Vagina (tissue), 2 donors: ENCODE measurements at regions not wholly inside any gene's neighbourhood (a gene's known extent, or its start where the extent isn't known, plus 50 kb on each side); places are given as distances from the start of the nearest gene placed in this dataset.

Experiments
- DNase-seq, 2 donors: peaks; one replicate each; pipeline ENCODE4 v3.0.0-alpha.2; 2017; ENCODE audit errors: extremely low spot score in 2 of 2
- H3K27ac ChIP-seq: fragments of 200-600 bp; sonication (generic); one replicate; pipeline ENCODE4 v1.5.1; 2019
- H3K27me3 ChIP-seq: fragments of 200-600 bp; sonication (generic); one replicate; pipeline ENCODE4 v1.5.1; 2019
- H3K36me3 ChIP-seq, 2 donors: fragments of 200-600 bp; sonication (generic); one replicate each; pipeline ENCODE4 v1.5.1; 2017 to 2019
- H3K4me1 ChIP-seq: fragments of 200-600 bp; sonication (generic); one replicate; pipeline ENCODE4 v1.5.1; 2019
- H3K4me3 ChIP-seq, 2 donors: fragments of 200-600 bp; sonication (generic); 1 replicate in 1 of 2; 2 replicates in 1 of 2; pipeline ENCODE4 v1.5.1; 2016 to 2019
- H3K9me3 ChIP-seq: fragments of 200-600 bp; sonication (generic); one replicate; pipeline ENCODE4 v1.5.1; 2019
- POLR2A ChIP-seq, 2 donors: fragments of 450-650 bp; IDR thresholded peaks; one replicate each; pipeline ENCODE4 v1.6.1; 2017; ENCODE audit warnings: antibody characterized with exemption in 2 of 2, mild to moderate bottlenecking in 2 of 2, moderate library complexity in 2 of 2
- POLR2AphosphoS5 ChIP-seq, 2 donors: sonication (generic); formaldehyde crosslinking; IDR thresholded peaks; one replicate each; pipeline ENCODE4 v1.9.0; 2017; ENCODE audit warnings: antibody characterized with exemption in 2 of 2, mild to moderate bottlenecking in 2 of 2, low read depth in 1 of 2; ENCODE audit not compliant: insufficient read depth in 1 of 2
- intact Hi-C: fragments of 100-400 bp; cut with DNase I; formaldehyde crosslinking; loops from one replicate; pipeline ENCODE4 v1.15.1; 2023
- TF ChIP-seq, protein P1 (sequence below), 3 experiments: fragments of 450-650 bp in 2 of 3; fragments of 200-600 bp in 1 of 3; sonication (generic) in 1 of 3; IDR thresholded peaks; one replicate each; pipeline ENCODE4 v1.5.1; 2017 to 2019; ENCODE audit warnings: antibody characterized with exemption in 3 of 3, mild to moderate bottlenecking in 2 of 3, moderate library complexity in 2 of 3

DNA sequence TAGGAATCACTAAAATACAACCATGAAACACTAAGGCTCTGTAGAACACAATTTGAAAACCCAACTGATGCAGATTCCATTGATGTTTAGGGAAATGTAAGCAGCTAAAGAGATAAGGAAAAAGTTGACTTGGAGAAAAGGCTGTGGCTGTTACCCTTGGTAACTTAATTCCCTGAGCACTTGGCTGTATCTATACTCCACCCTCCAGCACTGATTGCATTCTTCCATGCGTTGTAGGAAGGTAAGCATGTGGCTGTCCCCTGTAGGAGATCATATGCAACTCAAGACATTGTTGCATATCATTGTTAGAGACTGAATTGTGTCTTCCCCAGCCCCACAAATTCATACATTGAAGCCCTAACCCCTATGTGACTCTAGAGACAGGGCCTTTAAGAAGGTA, 184.5 kb downstream of the CEMIP2 start:
- TF ChIP-seq POLR2AphosphoS5 (IDR thresholded peaks at IDR 0.05; ENCODE audit: insufficient read depth in 1 of 2, low read depth in 1 of 2) (no peak), POLR2A (IDR thresholded peaks at IDR 0.05) (no peak)
- TF ChIP-seq, protein P1, sequence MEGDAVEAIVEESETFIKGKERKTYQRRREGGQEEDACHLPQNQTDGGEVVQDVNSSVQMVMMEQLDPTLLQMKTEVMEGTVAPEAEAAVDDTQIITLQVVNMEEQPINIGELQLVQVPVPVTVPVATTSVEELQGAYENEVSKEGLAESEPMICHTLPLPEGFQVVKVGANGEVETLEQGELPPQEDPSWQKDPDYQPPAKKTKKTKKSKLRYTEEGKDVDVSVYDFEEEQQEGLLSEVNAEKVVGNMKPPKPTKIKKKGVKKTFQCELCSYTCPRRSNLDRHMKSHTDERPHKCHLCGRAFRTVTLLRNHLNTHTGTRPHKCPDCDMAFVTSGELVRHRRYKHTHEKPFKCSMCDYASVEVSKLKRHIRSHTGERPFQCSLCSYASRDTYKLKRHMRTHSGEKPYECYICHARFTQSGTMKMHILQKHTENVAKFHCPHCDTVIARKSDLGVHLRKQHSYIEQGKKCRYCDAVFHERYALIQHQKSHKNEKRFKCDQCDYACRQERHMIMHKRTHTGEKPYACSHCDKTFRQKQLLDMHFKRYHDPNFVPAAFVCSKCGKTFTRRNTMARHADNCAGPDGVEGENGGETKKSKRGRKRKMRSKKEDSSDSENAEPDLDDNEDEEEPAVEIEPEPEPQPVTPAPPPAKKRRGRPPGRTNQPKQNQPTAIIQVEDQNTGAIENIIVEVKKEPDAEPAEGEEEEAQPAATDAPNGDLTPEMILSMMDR (IDR thresholded peaks at IDR 0.05) = no peak
- intact Hi-C loops = no loop called here
- Histone ChIP-seq H3K27ac (no peak overlapping the region), H3K36me3 (no peaks in the 10 kb centered on the region), H3K9me3 (no peaks in the 10 kb centered on the region), H3K4me1 (no peaks in the 10 kb centered on the region), H3K4me3 (no peak overlapping the region), H3K27me3 (no peaks in the 10 kb centered on the region)
- no peak for DNase-seq

DNA sequence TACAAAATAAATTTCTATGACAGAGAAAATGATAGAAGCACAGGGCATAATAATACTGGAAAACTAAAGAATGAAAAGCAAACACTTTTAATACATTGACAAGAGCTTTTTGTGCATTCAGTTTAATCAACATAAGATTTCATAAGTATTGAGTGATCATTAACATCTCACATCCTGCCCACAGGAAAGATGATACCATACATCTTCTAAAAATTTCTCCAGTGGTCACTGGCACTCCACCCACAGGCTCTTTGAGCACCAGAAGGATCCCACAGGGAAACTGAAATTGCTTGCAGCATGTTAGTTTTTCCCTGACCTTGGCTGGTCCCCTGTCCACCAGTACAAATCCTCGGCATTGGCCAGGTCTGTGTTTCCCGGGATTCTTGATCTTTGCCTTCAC, 186.0 kb downstream of the CEMIP2 start:
- H3K4me1 ChIP-seq = no peaks in the 10 kb centered on the region
- no peaks in the 10 kb centered on the region for H3K9me3 ChIP-seq
- no peak for DNase-seq
- intact Hi-C loops = no loop called here
- no peaks in the 10 kb centered on the region for H3K27me3 ChIP-seq
- no peaks in the 10 kb centered on the region for H3K36me3 ChIP-seq
- no peak overlapping the region for H3K27ac ChIP-seq
- TF ChIP-seq POLR2A (IDR thresholded peaks at IDR 0.05) (no peak), POLR2AphosphoS5 (IDR thresholded peaks at IDR 0.05; ENCODE audit: insufficient read depth in 1 of 2, low read depth in 1 of 2) (no peak)
- TF ChIP-seq, protein P1 (IDR thresholded peaks at IDR 0.05) = no peak
- no peak overlapping the region for H3K4me3 ChIP-seq

DNA sequence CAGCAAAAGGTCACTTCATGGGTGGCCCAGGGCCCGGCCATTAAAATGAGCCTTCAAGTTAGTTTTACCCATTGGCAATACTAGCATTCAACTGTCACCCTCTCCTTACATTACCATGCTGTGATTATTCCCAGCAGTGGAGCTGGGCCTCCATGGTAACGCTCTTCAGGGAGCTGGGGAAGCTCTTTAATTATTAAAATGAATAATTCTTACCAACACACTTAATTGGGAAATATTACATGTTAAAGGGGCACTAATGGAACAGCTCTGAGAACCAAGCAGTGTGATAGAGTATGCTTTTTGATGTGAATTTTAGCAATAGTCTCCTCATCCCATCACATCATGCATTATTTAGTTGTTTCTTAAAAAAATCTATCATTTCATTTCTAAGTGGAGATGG, 187.2 kb downstream of the CEMIP2 start:
- no peak for DNase-seq
- Histone ChIP-seq H3K4me1 (no peaks in the 10 kb centered on the region), H3K27ac (no peak overlapping the region), H3K9me3 (no peaks in the 10 kb centered on the region), H3K36me3 (no peaks in the 10 kb centered on the region), H3K4me3 (no peak overlapping the region), H3K27me3 (no peaks in the 10 kb centered on the region)
- intact Hi-C loops = no loop called here
- TF ChIP-seq POLR2AphosphoS5 (IDR thresholded peaks at IDR 0.05; ENCODE audit: insufficient read depth in 1 of 2, low read depth in 1 of 2) (no peak), POLR2A (IDR thresholded peaks at IDR 0.05) (no peak)
- TF ChIP-seq, protein P1 (IDR thresholded peaks at IDR 0.05) = no peak

DNA sequence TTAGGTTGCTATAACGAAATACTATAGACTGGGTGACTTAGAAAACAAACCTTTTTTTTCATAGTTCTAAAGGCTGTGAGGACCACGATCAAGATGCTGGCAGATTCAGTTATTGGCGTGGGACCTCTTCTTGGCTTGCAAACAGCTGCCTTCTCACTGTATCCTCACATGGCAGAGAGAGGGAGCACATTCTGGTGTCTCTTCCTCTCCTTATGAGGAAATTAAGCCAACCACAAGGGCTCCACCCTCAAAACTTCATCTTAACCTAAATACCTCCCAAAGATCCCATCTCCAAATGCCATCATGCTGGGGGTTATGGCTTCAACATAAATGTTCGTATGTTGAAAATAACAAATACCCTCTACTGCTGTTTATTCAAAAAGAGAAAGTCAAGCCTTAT, 197.1 kb downstream of the CEMIP2 start:
- TF ChIP-seq, protein P1 (IDR thresholded peaks at IDR 0.05) = no peak
- no peak for TF ChIP-seq POLR2A (IDR thresholded peaks at IDR 0.05)
- no peak for TF ChIP-seq POLR2AphosphoS5 (IDR thresholded peaks at IDR 0.05; ENCODE audit: insufficient read depth in 1 of 2, low read depth in 1 of 2)
- Histone ChIP-seq H3K4me3 (no peak overlapping the region), H3K27me3 (no peaks in the 10 kb centered on the region)

DNA sequence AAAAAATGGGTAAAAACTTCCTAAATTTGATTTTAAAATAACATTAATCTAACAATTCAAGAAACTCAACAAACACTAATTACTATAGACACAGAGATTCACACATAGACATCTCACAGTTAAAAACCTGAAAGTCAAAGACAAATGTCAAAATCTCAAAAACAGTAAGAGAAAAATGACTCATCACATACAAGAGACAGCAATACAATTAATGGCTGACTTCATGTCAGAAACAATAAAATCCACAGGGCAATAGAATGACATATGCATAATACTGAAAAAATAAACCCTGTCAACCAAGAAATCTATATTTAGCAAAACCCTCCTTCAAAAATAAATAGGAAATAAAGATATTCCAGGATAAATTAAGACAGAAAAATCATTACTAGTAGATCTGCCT, 200.4 kb downstream of the CEMIP2 start:
- Histone ChIP-seq H3K27me3 (no peaks in the 10 kb centered on the region), H3K27ac (no peak overlapping the region), H3K4me3 (no peak overlapping the region), H3K9me3 (no peaks in the 10 kb centered on the region), H3K36me3 (no peaks in the 10 kb centered on the region), H3K4me1 (no peaks in the 10 kb centered on the region)
- TF ChIP-seq POLR2AphosphoS5 (IDR thresholded peaks at IDR 0.05; ENCODE audit: insufficient read depth in 1 of 2, low read depth in 1 of 2) (no peak), POLR2A (IDR thresholded peaks at IDR 0.05) (no peak)
- TF ChIP-seq, protein P1 (IDR thresholded peaks at IDR 0.05) = no peak
- no peak for DNase-seq
- intact Hi-C loops = no loop called here

More for the DNA sequence above, 197.1 kb downstream of the CEMIP2 start:
- H3K4me1 ChIP-seq = no peaks in the 10 kb centered on the region
- no peaks in the 10 kb centered on the region for H3K36me3 ChIP-seq
- H3K27ac ChIP-seq = no peak overlapping the region
- intact Hi-C loops = no loop called here
- H3K9me3 ChIP-seq = no peaks in the 10 kb centered on the region
- no peak for DNase-seq
